ENCODE measurements at regions not wholly inside any gene's neighbourhood (a gene's known extent, or its start where the extent isn't known, plus 50 kb on each side); places are given as distances from the start of the nearest gene placed in this dataset.

GRCh38 chr16:22681554-22682291, 132.2 kb upstream of the HS3ST2 start:
- no peaks in the 10 kb centered on the region for H3K36me3 ChIP-seq (ENCODE audit: control insufficient read depth in 2 of 3, insufficient read depth in 3 of 3, low read length in 3 of 3)
- peaks cover 0 to under 1% (median 0%) of the 10 kb centered on the region in 3 donors for H3K9me3 ChIP-seq (ENCODE audit: control insufficient read depth in 2 of 3, insufficient read depth in 1 of 3, low read length in 3 of 3)
- no peak overlapping the region for H3K27ac ChIP-seq (ENCODE audit: low read depth in 2 of 2, low read length in 2 of 2)
- TF ChIP-seq, protein P1, sequence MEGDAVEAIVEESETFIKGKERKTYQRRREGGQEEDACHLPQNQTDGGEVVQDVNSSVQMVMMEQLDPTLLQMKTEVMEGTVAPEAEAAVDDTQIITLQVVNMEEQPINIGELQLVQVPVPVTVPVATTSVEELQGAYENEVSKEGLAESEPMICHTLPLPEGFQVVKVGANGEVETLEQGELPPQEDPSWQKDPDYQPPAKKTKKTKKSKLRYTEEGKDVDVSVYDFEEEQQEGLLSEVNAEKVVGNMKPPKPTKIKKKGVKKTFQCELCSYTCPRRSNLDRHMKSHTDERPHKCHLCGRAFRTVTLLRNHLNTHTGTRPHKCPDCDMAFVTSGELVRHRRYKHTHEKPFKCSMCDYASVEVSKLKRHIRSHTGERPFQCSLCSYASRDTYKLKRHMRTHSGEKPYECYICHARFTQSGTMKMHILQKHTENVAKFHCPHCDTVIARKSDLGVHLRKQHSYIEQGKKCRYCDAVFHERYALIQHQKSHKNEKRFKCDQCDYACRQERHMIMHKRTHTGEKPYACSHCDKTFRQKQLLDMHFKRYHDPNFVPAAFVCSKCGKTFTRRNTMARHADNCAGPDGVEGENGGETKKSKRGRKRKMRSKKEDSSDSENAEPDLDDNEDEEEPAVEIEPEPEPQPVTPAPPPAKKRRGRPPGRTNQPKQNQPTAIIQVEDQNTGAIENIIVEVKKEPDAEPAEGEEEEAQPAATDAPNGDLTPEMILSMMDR (IDR thresholded peaks at IDR 0.05; ENCODE audit: borderline replicate concordance, extremely low read depth, insufficient read depth), result no peak
- no peak for DNase-seq
- H3K9ac ChIP-seq (ENCODE audit: low read length in 3 of 3), result no peak overlapping the region
- H3K4me1 ChIP-seq (ENCODE audit: control insufficient read depth in 2 of 3, insufficient read depth in 2 of 3, low read depth in 1 of 3, low read length in 3 of 3), result peaks cover 0 to 2% (median 0%) of the 10 kb centered on the region in 3 donors
- intact Hi-C loops (cut with DNase I), result no loop called here
- no peaks in the 10 kb centered on the region for H3K27me3 ChIP-seq (ENCODE audit: control insufficient read depth, insufficient read depth, low read length)
- H3K4me3 ChIP-seq (ENCODE audit: low read length in 3 of 3), result no peak overlapping the region
- FAIRE-seq, result no peak

GRCh38 chr16:22683258-22683657, 130.7 kb upstream of the HS3ST2 start:
- H3K36me3 ChIP-seq (ENCODE audit: control insufficient read depth in 2 of 3, insufficient read depth in 3 of 3, low read length in 3 of 3), result no peaks in the 10 kb centered on the region
- peaks cover 0 to 2% (median 0%) of the 10 kb centered on the region in 3 donors for H3K4me1 ChIP-seq (ENCODE audit: control insufficient read depth in 2 of 3, insufficient read depth in 2 of 3, low read depth in 1 of 3, low read length in 3 of 3)
- no peak overlapping the region for H3K4me3 ChIP-seq (ENCODE audit: low read length in 3 of 3)
- H3K27me3 ChIP-seq (ENCODE audit: control insufficient read depth, insufficient read depth, low read length), result no peaks in the 10 kb centered on the region
- no peak overlapping the region for H3K27ac ChIP-seq (ENCODE audit: low read depth in 2 of 2, low read length in 2 of 2)
- intact Hi-C loops (cut with DNase I), result no loop called here
- FAIRE-seq, result no peak
- peak in 1 of 5 donors; percentile 2 for DNase-seq
- TF ChIP-seq, protein P1 (IDR thresholded peaks at IDR 0.05; ENCODE audit: borderline replicate concordance, extremely low read depth, insufficient read depth), result no peak
- H3K9ac ChIP-seq (ENCODE audit: low read length in 3 of 3), result no peak overlapping the region
- peaks cover 0 to 8% (median 0%) of the 10 kb centered on the region in 3 donors for H3K9me3 ChIP-seq (ENCODE audit: control insufficient read depth in 2 of 3, insufficient read depth in 1 of 3, low read length in 3 of 3)

- Histone ChIP-seq H3K4me1 (ENCODE audit: control insufficient read depth in 2 of 3, insufficient read depth in 2 of 3, low read depth in 1 of 3, low read length in 3 of 3) (peaks cover 0 to 2% (median 0%) of the 10 kb centered on the region in 3 donors), H3K4me3 (ENCODE audit: low read length in 3 of 3) (no peak overlapping the region), H3K27ac (ENCODE audit: low read depth in 2 of 2, low read length in 2 of 2) (no peak overlapping the region), H3K9ac (ENCODE audit: low read length in 3 of 3) (no peak overlapping the region), H3K9me3 (ENCODE audit: control insufficient read depth in 2 of 3, insufficient read depth in 1 of 3, low read length in 3 of 3) (peaks cover 0 to 8% (median 0%) of the 10 kb centered on the region in 3 donors), H3K27me3 (ENCODE audit: control insufficient read depth, insufficient read depth, low read length) (no peaks in the 10 kb centered on the region), H3K36me3 (ENCODE audit: control insufficient read depth in 2 of 3, insufficient read depth in 3 of 3, low read length in 3 of 3) (no peaks in the 10 kb centered on the region)
- DNase-seq (peak in 1 of 5 donors; percentile 2), FAIRE-seq (no peak)
- intact Hi-C loops (cut with DNase I), result no loop called here
- TF ChIP-seq, protein P1 (IDR thresholded peaks at IDR 0.05; ENCODE audit: borderline replicate concordance, extremely low read depth, insufficient read depth), result no peak
Measured at GRCh38 chr16:22683730-22684573, 130.0 kb upstream of the HS3ST2 start.

Measured in kidney (tissue), 13 donors.